Hepatocyte (in vitro differentiated cells): ENCODE measurements at regions not wholly inside any gene's neighbourhood (a gene's known extent, or its start where the extent isn't known, plus 50 kb on each side); places are given as distances from the start of the nearest gene placed in this dataset.

Experiments used
- CTCF ChIP-seq: fragments of 200-600 bp; sonication (generic); IDR thresholded peaks from 2 replicates; pipeline ENCODE4 v1.5.1; 2016; ENCODE audit warnings: antibody characterized with exemption, mild to moderate bottlenecking; ENCODE audit not compliant: poor library complexity
- EZH2 ChIP-seq: fragments of 200-600 bp; sonication (generic); IDR thresholded peaks from 2 replicates; pipeline ENCODE4 v1.6.1; 2016; ENCODE audit warnings: antibody characterized with exemption, mild to moderate bottlenecking, borderline replicate concordance
- EZH2phosphoT487 ChIP-seq: fragments of 200-600 bp; sonication (generic); IDR thresholded peaks from one replicate; pipeline ENCODE4 v1.6.1; 2018; ENCODE audit warnings: antibody characterized with exemption, mild to moderate bottlenecking, low read depth, moderate library complexity; ENCODE audit not compliant: unreplicated experiment, severe bottlenecking

DNA sequence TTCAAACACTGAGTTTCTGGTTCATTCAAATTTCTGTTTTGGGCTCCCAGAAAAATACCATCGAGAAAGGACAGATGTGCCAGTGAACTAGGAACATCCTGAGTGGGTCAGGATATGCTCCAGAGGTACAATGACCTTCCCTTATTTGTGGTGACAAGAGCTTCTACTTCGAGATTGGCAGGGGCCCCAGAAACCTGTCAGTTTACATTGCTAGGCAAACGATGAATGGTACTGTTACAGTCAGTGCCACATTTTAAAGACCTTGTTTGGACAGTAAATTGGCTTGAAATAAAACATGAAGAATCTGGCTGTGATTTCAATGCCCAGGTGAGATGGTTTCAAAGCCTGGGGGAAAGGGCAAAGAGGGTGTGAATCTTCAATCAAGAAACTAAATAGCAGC, 454.5 kb upstream of the ID4 start:
- TF ChIP-seq CTCF: no peak
- TF ChIP-seq EZH2phosphoT487: no peak
- TF ChIP-seq EZH2: no peak
